Ovary (tissue), 3 donors: ENCODE measurements at regions not wholly inside any gene's neighbourhood (a gene's known extent, or its start where the extent isn't known, plus 50 kb on each side); places are given as distances from the start of the nearest gene placed in this dataset.

Experiments
- CTCF ChIP-seq, 3 donors: fragments of 450-650 bp in 2 of 3; fragments of 200-600 bp in 1 of 3; IDR thresholded peaks; one replicate each; pipeline versions ENCODE4 v1.5.1 to v1.8.0; 2016 to 2022; ENCODE audit warnings: antibody characterized with exemption in 3 of 3, mild to moderate bottlenecking in 1 of 3
- EP300 ChIP-seq: sonication (generic); formaldehyde crosslinking; IDR thresholded peaks from one replicate; pipeline ENCODE4 v1.6.1; 2017; ENCODE audit warnings: antibody characterized with exemption
- POLR2A ChIP-seq: fragments of 450-650 bp; IDR thresholded peaks from one replicate; pipeline ENCODE4 v1.6.1; 2017; ENCODE audit warnings: antibody characterized with exemption, mild to moderate bottlenecking, moderate library complexity
- donor health status: DM: no; HTN: no; CAD: no.

GRCh38 chrX:95760356-95760755 is 924.3 kb upstream of the DIAPH2 start:
- TF ChIP-seq POLR2A (no peak), CTCF (IDR thresholded peaks at IDR 0.05) (no peak), EP300 (no peak)
